ENCODE measurements at regions not wholly inside any gene's neighbourhood (a gene's known extent, or its start where the extent isn't known, plus 50 kb on each side); places are given as distances from the start of the nearest gene placed in this dataset.
"Not testable (repeated sequence)": the region's sequence is repeated elsewhere in the genome, so short reads cannot be mapped to it uniquely, and the experiment has no call there.

DNA sequence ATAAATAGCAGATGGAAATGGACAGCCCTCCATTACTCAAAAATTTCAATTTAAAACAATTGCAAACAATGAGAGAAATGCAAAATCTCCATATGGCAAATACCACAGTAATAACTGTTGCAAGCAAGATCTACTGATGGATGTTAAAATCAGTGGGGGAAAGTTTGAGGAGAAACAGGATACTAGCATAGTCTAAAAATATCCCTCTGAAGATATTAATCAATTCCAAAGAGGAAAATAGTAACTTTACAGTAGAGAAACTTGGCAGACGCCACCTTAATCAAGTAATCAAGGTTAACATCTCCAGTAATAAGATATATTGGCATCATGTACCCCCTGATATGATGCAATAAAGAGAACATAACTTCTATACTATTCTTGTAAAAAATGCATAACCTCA, 344.8 kb downstream of the ZNF674 start:
- H3K27me3 ChIP-seq (ENCODE audit: insufficient read depth, low read length), result no peaks in the 10 kb centered on the region
- no peaks in the 10 kb centered on the region for H3K36me3 ChIP-seq (ENCODE audit: insufficient read depth, low read length)
- WGBS, result 80% methylated on average over 1 of the region's 1 CpG
- no peaks in the 10 kb centered on the region for H3K9me3 ChIP-seq (ENCODE audit: insufficient read depth, low read depth, low read length)
- H3K4me1 ChIP-seq (ENCODE audit: insufficient read depth, low read length), result no peaks in the 10 kb centered on the region
- H3K9ac ChIP-seq (ENCODE audit: low read depth, low read length), result no peak overlapping the region
- no peak overlapping the region for H3K27ac ChIP-seq (ENCODE audit: low read depth, low read length)
- H3K4me3 ChIP-seq (ENCODE audit: low read length), result no peak overlapping the region

DNA sequence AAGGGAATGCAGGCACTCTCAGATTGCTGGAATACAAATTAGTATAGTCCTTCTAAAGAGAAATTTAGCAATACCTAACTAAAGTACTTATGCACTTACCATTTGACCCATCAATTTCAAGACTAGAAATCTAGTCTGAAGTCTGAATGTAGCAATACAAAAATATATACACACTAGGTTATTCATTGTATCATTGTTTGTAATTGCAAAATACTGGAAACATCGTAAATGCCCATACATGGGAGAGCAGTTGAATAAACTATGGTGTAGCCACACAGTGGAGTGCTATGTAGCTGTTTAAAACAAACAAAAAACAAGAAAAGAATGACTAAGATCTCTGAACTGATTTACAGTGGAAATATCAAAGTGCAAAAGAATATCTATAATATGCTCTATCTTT, 346.4 kb downstream of the ZNF674 start:
- no peaks in the 10 kb centered on the region for H3K27me3 ChIP-seq (ENCODE audit: insufficient read depth, low read length)
- no peak overlapping the region for H3K9ac ChIP-seq (ENCODE audit: low read depth, low read length)
- H3K36me3 ChIP-seq (ENCODE audit: insufficient read depth, low read length), result no peaks in the 10 kb centered on the region
- H3K4me3 ChIP-seq (ENCODE audit: low read length), result no peak overlapping the region
- no CpG with 5 or more reads among the region's 1 CpG for WGBS
- H3K4me1 ChIP-seq (ENCODE audit: insufficient read depth, low read length), result no peaks in the 10 kb centered on the region
- H3K9me3 ChIP-seq (ENCODE audit: insufficient read depth, low read depth, low read length), result no peaks in the 10 kb centered on the region
- no peak overlapping the region for H3K27ac ChIP-seq (ENCODE audit: low read depth, low read length)

- not testable (repeated sequence) for H3K4me1 ChIP-seq (ENCODE audit: insufficient read depth, low read length); H3K9ac ChIP-seq (ENCODE audit: low read depth, low read length); H3K27me3 ChIP-seq (ENCODE audit: insufficient read depth, low read length); H3K36me3 ChIP-seq (ENCODE audit: insufficient read depth, low read length); H3K4me3 ChIP-seq (ENCODE audit: low read length); H3K9me3 ChIP-seq (ENCODE audit: insufficient read depth, low read depth, low read length); H3K27ac ChIP-seq (ENCODE audit: low read depth, low read length)
- WGBS, result 93% methylated on average over 2 of the region's 2 CpGs
These were observed 358.5 kb downstream of the ZNF674 start for GRCh38 chrX:46186811-46187106.

GRCh38 chrX:46185923-46186810, 359.1 kb downstream of the ZNF674 start:
- Histone ChIP-seq H3K4me3 (ENCODE audit: low read length) (no peak overlapping the region), H3K27me3 (ENCODE audit: insufficient read depth, low read length) (no peaks in the 10 kb centered on the region), H3K9ac (ENCODE audit: low read depth, low read length) (no peak overlapping the region), H3K9me3 (ENCODE audit: insufficient read depth, low read depth, low read length) (no peaks in the 10 kb centered on the region), H3K4me1 (ENCODE audit: insufficient read depth, low read length) (no peaks in the 10 kb centered on the region), H3K36me3 (ENCODE audit: insufficient read depth, low read length) (no peaks in the 10 kb centered on the region), H3K27ac (ENCODE audit: low read depth, low read length) (no peak overlapping the region)
- 87% methylated on average over 5 of the region's 7 CpGs for WGBS

GRCh38 chrX:46184749-46185148, 360.5 kb downstream of the ZNF674 start:
- H3K36me3 ChIP-seq (ENCODE audit: insufficient read depth, low read length), result no peaks in the 10 kb centered on the region
- H3K9me3 ChIP-seq (ENCODE audit: insufficient read depth, low read depth, low read length), result no peaks in the 10 kb centered on the region
- no peak overlapping the region for H3K27ac ChIP-seq (ENCODE audit: low read depth, low read length)
- H3K9ac ChIP-seq (ENCODE audit: low read depth, low read length), result no peak overlapping the region
- H3K4me1 ChIP-seq (ENCODE audit: insufficient read depth, low read length), result no peaks in the 10 kb centered on the region
- no CpG with 5 or more reads among the region's 2 CpGs for WGBS
- H3K4me3 ChIP-seq (ENCODE audit: low read length), result no peak overlapping the region
- no peaks in the 10 kb centered on the region for H3K27me3 ChIP-seq (ENCODE audit: insufficient read depth, low read length)

- Histone ChIP-seq H3K4me1 (ENCODE audit: insufficient read depth, low read length) (no peaks in the 10 kb centered on the region), H3K4me3 (ENCODE audit: low read length) (no peak overlapping the region), H3K36me3 (ENCODE audit: insufficient read depth, low read length) (no peaks in the 10 kb centered on the region), H3K9ac (ENCODE audit: low read depth, low read length) (no peak overlapping the region), H3K9me3 (ENCODE audit: insufficient read depth, low read depth, low read length) (no peaks in the 10 kb centered on the region), H3K27ac (ENCODE audit: low read depth, low read length) (no peak overlapping the region), H3K27me3 (ENCODE audit: insufficient read depth, low read length) (no peaks in the 10 kb centered on the region)
- 85% methylated on average over 3 of the region's 3 CpGs for WGBS
These were observed 364.9 kb downstream of the ZNF674 start for GRCh38 chrX:46180258-46180687.

DNA sequence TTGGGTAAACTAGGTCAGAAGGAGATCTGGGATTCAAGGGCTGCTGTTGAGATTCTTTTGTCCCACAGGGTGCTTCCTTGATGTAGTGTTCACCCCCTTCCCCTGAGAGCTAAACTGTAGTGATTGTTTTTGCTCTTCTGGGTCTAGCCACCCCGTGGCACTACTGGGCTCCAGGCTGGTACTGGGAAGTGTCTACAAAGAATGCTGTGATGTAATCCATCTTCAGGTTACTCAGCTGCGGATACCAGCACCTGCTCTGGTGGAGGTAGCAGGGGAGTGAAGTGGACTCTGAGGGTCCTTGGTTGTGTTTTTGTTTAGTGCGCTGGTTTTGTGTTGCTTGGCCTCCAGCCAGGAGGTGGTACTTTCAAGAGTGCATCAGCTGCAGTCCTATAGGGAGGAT, 365.5 kb downstream of the ZNF674 start:
- WGBS, result 89% methylated on average over 3 of the region's 3 CpGs

GRCh38 chrX:46178763-46179162, 366.5 kb downstream of the ZNF674 start:
- H3K4me3 ChIP-seq (ENCODE audit: low read length), result no peak overlapping the region
- H3K36me3 ChIP-seq (ENCODE audit: insufficient read depth, low read length), result no peaks in the 10 kb centered on the region
- H3K9me3 ChIP-seq (ENCODE audit: insufficient read depth, low read depth, low read length), result no peaks in the 10 kb centered on the region
- H3K4me1 ChIP-seq (ENCODE audit: insufficient read depth, low read length), result no peaks in the 10 kb centered on the region
- no peak overlapping the region for H3K27ac ChIP-seq (ENCODE audit: low read depth, low read length)
- WGBS, result 89% methylated on average over 1 of the region's 1 CpG
- H3K27me3 ChIP-seq (ENCODE audit: insufficient read depth, low read length), result no peaks in the 10 kb centered on the region
- H3K9ac ChIP-seq (ENCODE audit: low read depth, low read length), result no peak overlapping the region

More for the DNA sequence above, 365.5 kb downstream of the ZNF674 start:
- Histone ChIP-seq H3K27ac (ENCODE audit: low read depth, low read length) (no peak overlapping the region), H3K9ac (ENCODE audit: low read depth, low read length) (no peak overlapping the region), H3K4me3 (ENCODE audit: low read length) (no peak overlapping the region), H3K27me3 (ENCODE audit: insufficient read depth, low read length) (no peaks in the 10 kb centered on the region), H3K9me3 (ENCODE audit: insufficient read depth, low read depth, low read length) (no peaks in the 10 kb centered on the region), H3K4me1 (ENCODE audit: insufficient read depth, low read length) (no peaks in the 10 kb centered on the region), H3K36me3 (ENCODE audit: insufficient read depth, low read length) (no peaks in the 10 kb centered on the region)

DNA sequence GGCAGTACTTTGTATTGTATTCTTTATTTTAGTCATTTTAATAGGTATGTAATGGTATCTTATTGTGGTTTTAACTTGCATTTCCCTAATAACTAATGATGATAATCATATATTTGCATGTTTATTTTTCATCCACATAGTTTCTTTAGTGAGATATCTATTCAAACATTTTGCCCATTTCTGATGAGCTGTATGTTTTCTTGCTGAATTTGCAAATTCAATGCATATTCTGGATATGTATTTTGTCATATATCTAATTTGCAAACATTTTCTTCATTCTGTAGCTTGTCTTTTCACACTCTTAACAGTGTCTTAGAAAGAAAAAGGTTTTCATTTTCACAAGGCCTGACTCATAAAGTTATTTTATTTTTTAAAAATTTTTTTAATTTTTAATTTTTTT, 372.1 kb downstream of the ZNF674 start:
- Histone ChIP-seq H3K4me3 (ENCODE audit: low read length) (no peak overlapping the region), H3K9me3 (ENCODE audit: insufficient read depth, low read depth, low read length) (no peaks in the 10 kb centered on the region)

DNA sequence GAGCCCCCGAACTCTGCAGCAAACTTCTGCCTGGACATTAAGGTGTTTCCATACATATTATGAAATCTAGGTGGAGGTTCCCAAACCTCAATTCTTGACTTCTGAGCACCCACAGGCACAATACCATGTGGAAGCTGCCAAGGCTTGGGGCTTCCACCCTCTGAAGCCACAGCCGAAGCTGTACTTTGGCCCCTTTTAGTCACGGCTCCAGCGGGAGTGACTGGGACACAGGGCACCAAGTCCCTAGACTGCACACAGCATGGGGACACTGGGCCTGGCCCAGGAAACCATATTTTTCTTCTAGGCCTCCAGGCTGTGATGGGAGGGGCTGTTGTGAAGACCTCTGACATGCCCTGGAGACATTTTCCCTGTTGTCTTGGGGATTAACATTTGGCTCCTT, 373.8 kb downstream of the ZNF674 start:
- not testable (repeated sequence) for H3K4me3 ChIP-seq (ENCODE audit: low read length); H3K36me3 ChIP-seq (ENCODE audit: insufficient read depth, low read length); H3K4me1 ChIP-seq (ENCODE audit: insufficient read depth, low read length); H3K27ac ChIP-seq (ENCODE audit: low read depth, low read length); H3K9me3 ChIP-seq (ENCODE audit: insufficient read depth, low read depth, low read length); H3K27me3 ChIP-seq (ENCODE audit: insufficient read depth, low read length); H3K9ac ChIP-seq (ENCODE audit: low read depth, low read length)
- WGBS, result 95% methylated on average over 4 of the region's 4 CpGs

More for the DNA sequence above, 372.1 kb downstream of the ZNF674 start:
- H3K4me1 ChIP-seq (ENCODE audit: insufficient read depth, low read length), result no peaks in the 10 kb centered on the region
- no peaks in the 10 kb centered on the region for H3K36me3 ChIP-seq (ENCODE audit: insufficient read depth, low read length)
- H3K9ac ChIP-seq (ENCODE audit: low read depth, low read length), result no peak overlapping the region
- no peak overlapping the region for H3K27ac ChIP-seq (ENCODE audit: low read depth, low read length)
- H3K27me3 ChIP-seq (ENCODE audit: insufficient read depth, low read length), result no peaks in the 10 kb centered on the region

DNA sequence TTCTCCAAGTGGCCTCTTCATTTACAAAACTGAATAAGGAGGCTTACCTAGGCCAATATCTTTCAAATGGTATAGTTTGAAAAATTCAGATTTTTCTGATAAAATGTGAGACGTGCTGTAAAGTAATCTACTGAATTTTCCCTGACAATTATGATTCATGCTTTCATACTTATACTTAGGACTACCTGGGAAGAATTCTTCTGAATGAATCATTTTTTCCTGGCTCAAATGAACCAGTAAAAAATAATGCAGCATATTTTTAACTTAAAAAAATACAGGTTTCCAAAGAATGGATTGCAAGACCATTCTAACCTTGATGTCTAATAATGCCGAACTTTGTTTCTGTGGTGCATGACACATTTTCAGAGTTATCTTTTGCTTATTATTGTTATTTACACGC, 375.4 kb downstream of the ZNF674 start:
- H3K36me3 ChIP-seq (ENCODE audit: insufficient read depth, low read length), result no peaks in the 10 kb centered on the region
- H3K9me3 ChIP-seq (ENCODE audit: insufficient read depth, low read depth, low read length), result no peaks in the 10 kb centered on the region
- H3K27me3 ChIP-seq (ENCODE audit: insufficient read depth, low read length), result no peaks in the 10 kb centered on the region
- H3K4me1 ChIP-seq (ENCODE audit: insufficient read depth, low read length), result no peaks in the 10 kb centered on the region
- no peak overlapping the region for H3K4me3 ChIP-seq (ENCODE audit: low read length)
- H3K9ac ChIP-seq (ENCODE audit: low read depth, low read length), result no peak overlapping the region
- 83% methylated on average over 2 of the region's 3 CpGs for WGBS
- no peak overlapping the region for H3K27ac ChIP-seq (ENCODE audit: low read depth, low read length)

DNA sequence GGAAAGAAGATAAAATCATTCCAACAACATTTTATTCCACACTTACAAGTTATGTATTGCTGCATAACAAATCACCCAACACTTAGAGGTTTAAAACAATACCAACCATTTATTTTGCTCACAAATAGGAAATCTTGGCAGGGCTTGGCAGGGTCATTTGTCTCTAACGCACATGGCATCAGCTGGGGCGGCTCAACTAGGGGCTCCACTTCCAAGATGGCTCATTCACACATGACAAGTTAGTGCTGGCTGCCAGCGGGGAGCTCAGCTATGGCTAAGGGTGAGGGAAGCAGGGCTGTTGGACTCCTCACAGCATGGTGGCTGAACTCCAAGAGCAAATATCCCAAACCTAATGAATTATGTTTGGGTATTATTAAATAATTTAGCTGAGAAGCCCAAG, 377.0 kb downstream of the ZNF674 start:
- Histone ChIP-seq H3K27ac (ENCODE audit: low read depth, low read length) (no peak overlapping the region), H3K9ac (ENCODE audit: low read depth, low read length) (no peak overlapping the region), H3K9me3 (ENCODE audit: insufficient read depth, low read depth, low read length) (no peaks in the 10 kb centered on the region), H3K4me1 (ENCODE audit: insufficient read depth, low read length) (no peaks in the 10 kb centered on the region), H3K4me3 (ENCODE audit: low read length) (no peak overlapping the region), H3K27me3 (ENCODE audit: insufficient read depth, low read length) (no peaks in the 10 kb centered on the region), H3K36me3 (ENCODE audit: insufficient read depth, low read length) (no peaks in the 10 kb centered on the region)
- WGBS, result 97% methylated on average over 2 of the region's 3 CpGs

All from HUES64 (cell line).